ENCODE measurements at regions not wholly inside any gene's neighbourhood (a gene's known extent, or its start where the extent isn't known, plus 50 kb on each side); places are given as distances from the start of the nearest gene placed in this dataset.

- peak; percentile 61 for DNase-seq
Observed at GRCh38 chr3:23748398-23749110, 57.2 kb upstream of the UBE2E1 start.

GRCh38 chr3:23749609-23750008 lies 56.1 kb upstream of the UBE2E1 start:
- DNase-seq, result no peak

- no peak for DNase-seq
Observed at GRCh38 chr3:23750573-23751210, 55.1 kb upstream of the UBE2E1 start.

GRCh38 chr3:23751212-23751723 lies 54.5 kb upstream of the UBE2E1 start:
- DNase-seq, result no peak

- DNase-seq, result no peak
Observed at GRCh38 chr3:23752126-23752525, 53.6 kb upstream of the UBE2E1 start.

- DNase-seq, result no peak
Observed at GRCh38 chr3:23754215-23754614, 51.5 kb upstream of the UBE2E1 start.
